WTC11 (cell line): ENCODE measurements at regions not wholly inside any gene's neighbourhood (a gene's known extent, or its start where the extent isn't known, plus 50 kb on each side); places are given as distances from the start of the nearest gene placed in this dataset.

Source experiments
- ATF1 ChIP-seq: sonication (generic); formaldehyde crosslinking; IDR thresholded peaks from 2 replicates; pipeline ENCODE4 v1.8.1; 2023; ENCODE audit warnings: mild to moderate bottlenecking, moderate library complexity, missing genetic modification reagents
- SOX15 ChIP-seq: fragments of 250-450 bp; sonication (Bioruptor Pico); IDR thresholded peaks from 2 replicates; pipeline ENCODE4 v1.9.0; 2021; ENCODE audit warnings: mild to moderate bottlenecking
- TF ChIP-seq, protein P1 (sequence below): fragments of 200-600 bp; IDR thresholded peaks from 2 replicates; pipeline ENCODE4 v1.8.0; 2022; ENCODE audit warnings: antibody characterized with exemption

GRCh38 chr4:53680168-53680567 lies 88.9 kb upstream of the LNX1 start:
- no peak for TF ChIP-seq ATF1 (CRISPR knock-in tag)
- no peak for TF ChIP-seq SOX15
- TF ChIP-seq, protein P1, sequence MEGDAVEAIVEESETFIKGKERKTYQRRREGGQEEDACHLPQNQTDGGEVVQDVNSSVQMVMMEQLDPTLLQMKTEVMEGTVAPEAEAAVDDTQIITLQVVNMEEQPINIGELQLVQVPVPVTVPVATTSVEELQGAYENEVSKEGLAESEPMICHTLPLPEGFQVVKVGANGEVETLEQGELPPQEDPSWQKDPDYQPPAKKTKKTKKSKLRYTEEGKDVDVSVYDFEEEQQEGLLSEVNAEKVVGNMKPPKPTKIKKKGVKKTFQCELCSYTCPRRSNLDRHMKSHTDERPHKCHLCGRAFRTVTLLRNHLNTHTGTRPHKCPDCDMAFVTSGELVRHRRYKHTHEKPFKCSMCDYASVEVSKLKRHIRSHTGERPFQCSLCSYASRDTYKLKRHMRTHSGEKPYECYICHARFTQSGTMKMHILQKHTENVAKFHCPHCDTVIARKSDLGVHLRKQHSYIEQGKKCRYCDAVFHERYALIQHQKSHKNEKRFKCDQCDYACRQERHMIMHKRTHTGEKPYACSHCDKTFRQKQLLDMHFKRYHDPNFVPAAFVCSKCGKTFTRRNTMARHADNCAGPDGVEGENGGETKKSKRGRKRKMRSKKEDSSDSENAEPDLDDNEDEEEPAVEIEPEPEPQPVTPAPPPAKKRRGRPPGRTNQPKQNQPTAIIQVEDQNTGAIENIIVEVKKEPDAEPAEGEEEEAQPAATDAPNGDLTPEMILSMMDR: no peak
